Right atrium auricular region (tissue), 2 donors: ENCODE measurements at regions not wholly inside any gene's neighbourhood (a gene's known extent, or its start where the extent isn't known, plus 50 kb on each side); places are given as distances from the start of the nearest gene placed in this dataset.

Experiments used
- DNase-seq: peaks from one replicate; pipeline ENCODE4 v3.0.0-alpha.2; 2019; ENCODE audit warnings: low spot score
- H3K27ac ChIP-seq, 2 donors: fragments of 200-600 bp; sonication (generic); 1 replicate in 1 of 2; 2 replicates in 1 of 2; pipeline ENCODE4 v1.5.1; 2016 to 2019
- H3K27me3 ChIP-seq, 2 donors: fragments of 200-600 bp; sonication (generic); one replicate each; pipeline versions ENCODE4 v1.5.1 to v1.6.0; 2017 to 2019
- H3K36me3 ChIP-seq: fragments of 200-600 bp; sonication (generic); one replicate; pipeline ENCODE4 v1.5.1; 2016
- H3K4me1 ChIP-seq, 2 donors: fragments of 200-600 bp; sonication (generic); one replicate each; pipeline versions ENCODE4 v1.5.1 to v1.6.0; 2017 to 2019
- H3K4me3 ChIP-seq, 2 donors: fragments of 200-600 bp; sonication (generic); 1 replicate in 1 of 2; 2 replicates in 1 of 2; pipeline ENCODE4 v1.5.1; 2017 to 2019; ENCODE audit warnings: mild to moderate bottlenecking in 1 of 2, moderate library complexity in 1 of 2
- H3K9me3 ChIP-seq, 2 donors: fragments of 200-600 bp; sonication (generic); one replicate each; pipeline ENCODE4 v1.5.1; 2019
- TF ChIP-seq, protein P1 (sequence below), 2 donors: fragments of 200-600 bp; sonication (generic); IDR thresholded peaks; one replicate each; pipeline ENCODE4 v1.5.1; 2019; ENCODE audit warnings: antibody characterized with exemption in 2 of 2

DNA sequence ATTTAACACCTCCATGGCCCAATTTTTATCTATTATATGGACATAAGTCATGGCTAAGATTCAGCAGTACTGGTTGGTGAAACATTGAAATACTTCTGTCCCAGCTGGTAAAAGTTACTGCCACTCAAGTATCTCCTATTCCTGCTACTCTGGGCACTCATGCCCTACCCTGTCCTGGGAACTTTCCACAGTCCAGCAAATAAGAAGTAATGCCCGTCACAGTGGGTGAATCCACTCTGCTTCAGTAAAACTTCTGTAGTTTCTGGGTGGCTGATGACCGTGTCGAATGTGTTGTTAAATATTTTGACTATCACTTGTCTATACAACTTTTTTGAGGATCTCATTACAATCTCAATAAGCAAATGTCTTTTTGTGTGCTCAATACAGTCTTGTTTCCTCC, 209.3 kb upstream of the IGF1 start:
- H3K27ac ChIP-seq: no peak overlapping the region
- DNase-seq: no peak
- no peaks in the 10 kb centered on the region for H3K4me1 ChIP-seq
- H3K27me3 ChIP-seq: no peaks in the 10 kb centered on the region
- no peaks in the 10 kb centered on the region for H3K36me3 ChIP-seq
- no peaks in the 10 kb centered on the region for H3K9me3 ChIP-seq
- TF ChIP-seq, protein P1, sequence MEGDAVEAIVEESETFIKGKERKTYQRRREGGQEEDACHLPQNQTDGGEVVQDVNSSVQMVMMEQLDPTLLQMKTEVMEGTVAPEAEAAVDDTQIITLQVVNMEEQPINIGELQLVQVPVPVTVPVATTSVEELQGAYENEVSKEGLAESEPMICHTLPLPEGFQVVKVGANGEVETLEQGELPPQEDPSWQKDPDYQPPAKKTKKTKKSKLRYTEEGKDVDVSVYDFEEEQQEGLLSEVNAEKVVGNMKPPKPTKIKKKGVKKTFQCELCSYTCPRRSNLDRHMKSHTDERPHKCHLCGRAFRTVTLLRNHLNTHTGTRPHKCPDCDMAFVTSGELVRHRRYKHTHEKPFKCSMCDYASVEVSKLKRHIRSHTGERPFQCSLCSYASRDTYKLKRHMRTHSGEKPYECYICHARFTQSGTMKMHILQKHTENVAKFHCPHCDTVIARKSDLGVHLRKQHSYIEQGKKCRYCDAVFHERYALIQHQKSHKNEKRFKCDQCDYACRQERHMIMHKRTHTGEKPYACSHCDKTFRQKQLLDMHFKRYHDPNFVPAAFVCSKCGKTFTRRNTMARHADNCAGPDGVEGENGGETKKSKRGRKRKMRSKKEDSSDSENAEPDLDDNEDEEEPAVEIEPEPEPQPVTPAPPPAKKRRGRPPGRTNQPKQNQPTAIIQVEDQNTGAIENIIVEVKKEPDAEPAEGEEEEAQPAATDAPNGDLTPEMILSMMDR (IDR thresholded peaks at IDR 0.05): no peak
- no peak overlapping the region for H3K4me3 ChIP-seq

DNA sequence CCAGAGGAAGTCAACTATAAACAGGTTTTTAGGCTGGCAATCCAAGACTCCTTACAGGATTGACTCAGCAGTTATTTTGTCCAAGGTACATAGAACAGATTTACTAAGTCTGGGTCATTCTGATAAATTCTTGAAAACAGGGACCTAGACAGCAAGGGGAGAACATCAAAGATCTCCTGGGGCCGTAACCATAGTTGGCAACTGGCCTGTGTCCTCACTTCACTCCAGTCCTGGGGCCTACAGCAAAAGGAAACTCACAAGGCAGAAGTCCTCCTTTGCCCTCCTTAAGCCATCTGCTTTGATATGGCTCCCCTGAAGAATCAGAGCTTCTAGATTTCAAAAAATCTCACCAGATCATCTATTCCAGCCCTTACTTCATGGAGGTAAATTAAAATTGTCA, 207.2 kb upstream of the IGF1 start:
- H3K4me3 ChIP-seq: no peak overlapping the region
- DNase-seq: no peak
- TF ChIP-seq, protein P1 (IDR thresholded peaks at IDR 0.05): no peak
- H3K27me3 ChIP-seq: no peaks in the 10 kb centered on the region
- no peaks in the 10 kb centered on the region for H3K4me1 ChIP-seq
- peak overlapping the region in 1 of 2 donors; percentile 6 for H3K27ac ChIP-seq
- no peaks in the 10 kb centered on the region for H3K9me3 ChIP-seq
- H3K36me3 ChIP-seq: no peaks in the 10 kb centered on the region

DNA sequence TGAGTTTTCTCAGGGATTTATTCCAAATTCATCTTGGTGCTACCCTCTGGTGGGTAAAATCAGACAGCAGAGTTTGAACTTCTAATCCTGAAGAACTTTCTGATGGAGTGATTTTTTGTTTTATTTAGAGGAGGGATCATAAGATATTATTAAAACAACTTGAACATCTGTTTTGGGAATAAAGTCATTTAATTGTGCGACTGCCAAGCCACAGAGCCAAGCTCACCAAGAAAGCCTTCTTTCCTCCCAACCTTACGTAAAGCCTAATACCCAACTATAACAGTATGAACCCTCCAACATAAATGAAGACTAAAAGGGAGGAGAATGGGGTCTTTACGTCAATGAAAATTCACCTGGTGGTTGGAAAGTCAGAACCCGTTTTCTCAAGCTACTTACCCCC, 205.5 kb upstream of the IGF1 start:
- Histone ChIP-seq H3K4me3 (no peak overlapping the region), H3K9me3 (no peaks in the 10 kb centered on the region), H3K36me3 (no peaks in the 10 kb centered on the region), H3K27me3 (no peaks in the 10 kb centered on the region), H3K27ac (no peak overlapping the region), H3K4me1 (no peaks in the 10 kb centered on the region)
- TF ChIP-seq, protein P1 (IDR thresholded peaks at IDR 0.05): no peak
- DNase-seq: no peak

DNA sequence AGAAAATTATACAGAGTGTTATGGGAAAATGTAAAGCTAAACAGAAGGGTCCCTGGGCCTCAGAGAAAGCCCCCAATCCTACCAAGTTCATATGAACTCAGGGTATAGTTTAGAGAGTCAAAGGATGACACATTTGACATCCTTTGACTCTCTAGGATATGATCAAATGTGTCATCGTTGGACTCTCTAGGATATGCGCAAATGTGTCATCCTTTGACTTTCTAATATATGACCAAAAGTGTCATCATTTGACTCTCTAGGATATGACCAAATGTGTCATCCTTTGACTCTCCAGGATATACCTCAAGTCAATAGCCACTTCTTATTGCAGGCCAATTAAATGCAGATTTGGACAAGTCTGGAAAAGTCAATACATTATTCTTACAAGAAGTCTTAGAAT, 204.8 kb upstream of the IGF1 start:
- H3K27me3 ChIP-seq: no peaks in the 10 kb centered on the region
- no peak for DNase-seq
- H3K4me1 ChIP-seq: no peaks in the 10 kb centered on the region
- TF ChIP-seq, protein P1 (IDR thresholded peaks at IDR 0.05): no peak
- H3K27ac ChIP-seq: no peak overlapping the region
- H3K4me3 ChIP-seq: no peak overlapping the region
- H3K36me3 ChIP-seq: no peaks in the 10 kb centered on the region
- no peaks in the 10 kb centered on the region for H3K9me3 ChIP-seq

DNA sequence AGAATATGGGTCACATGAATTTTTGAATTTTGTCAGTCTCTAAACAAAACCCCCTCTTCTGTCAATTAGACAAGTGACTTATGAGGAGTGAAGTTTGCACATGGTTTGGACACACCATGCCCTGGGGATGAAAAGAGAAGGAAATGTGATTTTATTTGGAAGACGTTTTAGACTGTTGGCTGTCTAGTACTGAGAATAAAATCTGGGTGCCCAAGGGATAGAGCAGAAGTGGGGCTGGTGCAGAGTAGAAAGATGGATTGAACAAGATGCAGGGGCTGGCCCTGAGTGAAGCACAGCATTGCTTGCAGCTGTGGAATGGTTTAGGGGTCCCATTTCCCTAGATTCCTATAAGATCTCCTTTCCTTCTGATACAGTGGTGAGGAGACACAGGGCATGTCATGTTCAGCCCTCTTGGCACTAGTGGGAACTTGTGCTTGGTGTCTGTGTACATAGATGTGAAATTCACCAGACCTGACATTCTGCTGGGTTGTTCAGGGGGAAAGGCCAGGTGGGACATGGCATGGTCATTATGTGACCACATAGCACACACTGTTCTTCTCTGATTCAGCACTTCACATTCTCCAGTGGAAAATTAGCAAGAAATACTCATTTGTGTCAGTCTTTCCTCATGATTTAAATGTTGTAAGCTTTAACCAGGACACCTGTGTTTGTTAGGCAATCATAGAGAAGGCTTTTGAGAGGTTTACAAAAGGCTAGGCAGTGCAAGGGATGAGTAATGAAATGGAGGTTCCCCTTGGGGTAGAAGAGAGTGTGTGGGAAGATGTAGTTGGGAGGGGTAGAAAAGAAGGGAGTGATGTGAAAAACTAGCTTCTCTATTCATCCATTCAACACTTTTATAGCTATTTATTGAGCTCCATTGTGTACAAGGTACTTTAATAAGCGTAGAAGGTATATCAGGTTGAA, 202.3 kb upstream of the IGF1 start:
- H3K4me1 ChIP-seq: no peaks in the 10 kb centered on the region
- TF ChIP-seq, protein P1 (IDR thresholded peaks at IDR 0.05): no peak

More for the DNA sequence above, 202.3 kb upstream of the IGF1 start:
- Histone ChIP-seq H3K27me3 (no peaks in the 10 kb centered on the region), H3K27ac (no peak overlapping the region), H3K9me3 (peaks cover 0 to 10% of the 10 kb centered on the region in 2 donors), H3K36me3 (no peaks in the 10 kb centered on the region), H3K4me3 (no peak overlapping the region)
- no peak for DNase-seq
